Osteoblast (primary cell): ENCODE measurements at regions not wholly inside any gene's neighbourhood (a gene's known extent, or its start where the extent isn't known, plus 50 kb on each side); places are given as distances from the start of the nearest gene placed in this dataset.

Experiments
- DNase-seq: peaks from one replicate; pipeline ENCODE4 v3.0.0; 2011; ENCODE audit warnings: low spot score, mixed read lengths; ENCODE audit not compliant: insufficient read length; ENCODE audit errors: missing footprints
- H2AFZ ChIP-seq: 2 replicates; pipeline ENCODE4 v1.6.0; 2011; ENCODE audit warnings: mild to moderate bottlenecking, low read length
- H3K27ac ChIP-seq: 2 replicates; pipeline ENCODE4 v1.5.1; 2011; ENCODE audit warnings: mild to moderate bottlenecking, low read depth, low read length, moderate library complexity
- H3K27me3 ChIP-seq: 2 replicates; pipeline ENCODE4 v1.6.0; 2012; ENCODE audit warnings: mild to moderate bottlenecking, control low read depth, inconsistent platforms, low read length, moderate library complexity; ENCODE audit not compliant: insufficient read depth
- H3K36me3 ChIP-seq: 2 replicates; pipeline ENCODE4 v1.5.1; 2011; ENCODE audit warnings: mild to moderate bottlenecking, low read length, control low read depth, moderate library complexity; ENCODE audit not compliant: insufficient read depth
- H3K4me1 ChIP-seq: 2 replicates; pipeline ENCODE4 v1.5.1; 2011; ENCODE audit warnings: mild to moderate bottlenecking, low read length, control low read depth, moderate library complexity; ENCODE audit not compliant: insufficient read depth
- H3K4me2 ChIP-seq: 2 replicates; pipeline ENCODE4 v1.6.0; 2011; ENCODE audit warnings: mild to moderate bottlenecking, low read length; ENCODE audit not compliant: insufficient read depth
- H3K4me3 ChIP-seq: fragments of 200-600 bp; sonication (generic); 3 replicates; pipeline ENCODE4 v1.5.1; 2012; ENCODE audit warnings: mild to moderate bottlenecking, low read length, inconsistent platforms; ENCODE audit not compliant: insufficient read depth
- H3K79me2 ChIP-seq: 2 replicates; pipeline ENCODE4 v1.6.0; 2012; ENCODE audit warnings: mild to moderate bottlenecking, low read length, control low read depth, inconsistent platforms; ENCODE audit not compliant: insufficient read depth
- H3K9me3 ChIP-seq: 2 replicates; pipeline ENCODE4 v1.5.1; 2011; ENCODE audit warnings: low read depth, low read length, control low read depth
- H4K20me1 ChIP-seq: 2 replicates; pipeline ENCODE4 v1.6.0; 2012; ENCODE audit warnings: mild to moderate bottlenecking, low read length, control low read depth; ENCODE audit not compliant: insufficient read depth
- TF ChIP-seq, protein P1 (sequence below): IDR thresholded peaks from 2 replicates; pipeline ENCODE4 v1.5.1; 2011; ENCODE audit warnings: mild to moderate bottlenecking, low read depth, low read length, moderate library complexity; ENCODE audit errors: extremely low read depth

DNA sequence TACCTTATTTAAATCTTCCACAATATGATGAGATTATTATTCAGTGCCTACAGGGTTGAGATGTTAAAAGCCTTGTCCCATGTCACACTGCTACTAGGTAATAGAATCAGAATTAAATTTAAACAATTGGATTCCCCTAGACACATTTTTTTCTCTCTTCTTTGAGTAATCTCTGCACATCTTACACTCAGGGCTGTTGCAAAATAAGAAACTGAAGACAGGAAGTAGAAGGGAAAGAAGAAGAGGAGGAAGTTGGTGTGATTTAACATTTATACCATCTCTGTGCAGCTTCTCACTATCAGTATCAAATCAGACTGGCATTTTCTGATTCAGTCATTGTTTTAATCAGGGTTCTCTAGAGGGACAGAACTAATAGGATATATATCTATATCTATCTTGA is 677.6 kb downstream of the IRS1 start:
- Histone ChIP-seq H3K36me3 (no peaks in the 10 kb centered on the region), H4K20me1 (no peaks in the 10 kb centered on the region), H3K4me3 (no peak overlapping the region), H3K27me3 (no peaks in the 10 kb centered on the region), H3K79me2 (no peaks in the 10 kb centered on the region), H3K9me3 (no peaks in the 10 kb centered on the region), H2AFZ (no peak overlapping the region), H3K4me2 (no peak overlapping the region), H3K27ac (no peak overlapping the region), H3K4me1 (peaks cover 40% of the 10 kb centered on the region)
- TF ChIP-seq, protein P1, sequence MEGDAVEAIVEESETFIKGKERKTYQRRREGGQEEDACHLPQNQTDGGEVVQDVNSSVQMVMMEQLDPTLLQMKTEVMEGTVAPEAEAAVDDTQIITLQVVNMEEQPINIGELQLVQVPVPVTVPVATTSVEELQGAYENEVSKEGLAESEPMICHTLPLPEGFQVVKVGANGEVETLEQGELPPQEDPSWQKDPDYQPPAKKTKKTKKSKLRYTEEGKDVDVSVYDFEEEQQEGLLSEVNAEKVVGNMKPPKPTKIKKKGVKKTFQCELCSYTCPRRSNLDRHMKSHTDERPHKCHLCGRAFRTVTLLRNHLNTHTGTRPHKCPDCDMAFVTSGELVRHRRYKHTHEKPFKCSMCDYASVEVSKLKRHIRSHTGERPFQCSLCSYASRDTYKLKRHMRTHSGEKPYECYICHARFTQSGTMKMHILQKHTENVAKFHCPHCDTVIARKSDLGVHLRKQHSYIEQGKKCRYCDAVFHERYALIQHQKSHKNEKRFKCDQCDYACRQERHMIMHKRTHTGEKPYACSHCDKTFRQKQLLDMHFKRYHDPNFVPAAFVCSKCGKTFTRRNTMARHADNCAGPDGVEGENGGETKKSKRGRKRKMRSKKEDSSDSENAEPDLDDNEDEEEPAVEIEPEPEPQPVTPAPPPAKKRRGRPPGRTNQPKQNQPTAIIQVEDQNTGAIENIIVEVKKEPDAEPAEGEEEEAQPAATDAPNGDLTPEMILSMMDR, result no peak
- DNase-seq, result no peak

DNA sequence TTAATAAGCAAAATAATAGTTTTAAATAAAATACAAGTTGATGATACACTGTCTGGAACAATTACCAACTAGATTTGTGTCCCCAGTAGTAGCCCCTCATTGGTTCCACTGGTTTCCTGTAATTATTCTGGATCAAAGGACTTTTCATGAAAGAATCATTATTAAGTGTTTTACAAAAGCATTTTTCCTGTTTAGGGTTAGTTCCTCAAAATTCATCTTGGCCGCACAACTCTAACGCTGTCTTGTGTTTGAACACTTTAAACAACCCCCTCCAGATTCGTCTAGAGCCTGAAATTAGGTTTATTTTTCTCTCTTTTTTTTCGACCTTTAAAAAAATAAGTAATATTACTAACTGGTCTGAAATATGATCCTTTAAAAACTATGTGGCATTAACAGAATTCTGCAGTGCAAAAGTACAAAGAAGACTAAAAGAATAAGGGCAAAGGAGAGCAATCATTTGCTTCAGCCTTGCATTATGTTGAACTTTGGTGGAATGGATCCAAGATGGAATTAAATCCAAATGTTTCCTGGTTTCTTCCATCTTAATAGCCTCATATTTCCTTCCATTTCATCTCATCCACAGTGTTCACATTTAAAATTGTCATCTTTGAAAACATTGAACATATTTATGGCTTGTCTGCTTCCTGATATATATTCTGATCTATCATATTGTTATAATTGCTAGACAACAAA is 678.4 kb downstream of the IRS1 start:
- Histone ChIP-seq H3K4me3 (no peak overlapping the region), H3K4me2 (no peak overlapping the region), H2AFZ (no peak overlapping the region), H3K79me2 (no peaks in the 10 kb centered on the region), H4K20me1 (no peaks in the 10 kb centered on the region), H3K9me3 (no peaks in the 10 kb centered on the region), H3K27ac (no peak overlapping the region), H3K36me3 (no peaks in the 10 kb centered on the region), H3K4me1 (peaks cover 43% of the 10 kb centered on the region), H3K27me3 (no peaks in the 10 kb centered on the region)
- DNase-seq, result no peak
- TF ChIP-seq, protein P1, result no peak

DNA sequence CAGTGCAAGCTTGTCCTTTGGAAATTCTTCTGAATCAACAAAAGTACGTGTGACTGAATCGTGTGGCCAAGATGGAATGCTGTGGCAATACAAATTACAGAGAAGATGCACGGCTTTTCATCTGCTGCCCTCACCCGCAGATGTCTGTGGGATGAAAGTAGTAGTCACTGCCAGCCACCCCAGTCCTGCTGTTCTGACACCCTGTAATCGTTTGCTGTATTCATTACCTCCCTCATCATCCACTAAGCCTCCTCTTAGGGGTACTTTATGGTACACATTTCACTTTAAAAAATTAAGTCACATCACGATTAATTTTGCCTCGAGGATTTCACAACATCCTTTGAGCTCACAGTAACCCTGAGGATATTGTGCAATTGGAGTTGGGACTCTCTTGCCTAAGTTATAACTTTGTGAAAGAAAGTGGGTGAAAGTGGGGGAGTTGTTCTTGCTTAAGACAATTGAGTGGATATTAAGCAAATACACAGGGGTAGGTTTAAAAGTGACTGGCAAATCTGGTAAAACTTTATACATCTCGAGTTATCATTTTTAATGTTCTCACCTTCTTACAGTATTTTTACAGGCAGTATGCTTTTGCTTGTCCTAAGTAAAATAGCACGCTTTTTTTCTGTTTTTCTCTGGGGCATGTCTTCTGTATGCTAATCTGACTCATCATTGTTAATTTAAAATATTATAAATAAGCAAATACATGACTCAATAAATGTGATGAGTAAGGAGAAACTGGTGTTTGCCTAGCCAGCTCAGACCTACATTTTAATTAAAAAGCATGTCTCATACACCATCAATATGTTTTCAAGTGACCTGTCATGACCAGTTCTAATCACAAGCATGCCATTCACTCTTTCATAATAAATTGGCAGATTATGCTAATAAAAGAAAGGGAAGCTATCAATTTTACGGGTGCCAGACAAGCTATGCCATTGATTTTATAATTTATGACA is 680.9 kb downstream of the IRS1 start:
- TF ChIP-seq, protein P1, result no peak
- H4K20me1 ChIP-seq, result no peaks in the 10 kb centered on the region
- peaks cover 52% of the 10 kb centered on the region for H3K4me1 ChIP-seq
- H3K4me3 ChIP-seq, result peak overlapping the region; percentile 57
- H3K27ac ChIP-seq, result peak overlapping the region; percentile 95
- no peaks in the 10 kb centered on the region for H3K79me2 ChIP-seq
- peak overlapping the region; percentile 75 for H3K4me2 ChIP-seq
- no peaks in the 10 kb centered on the region for H3K36me3 ChIP-seq
- no peaks in the 10 kb centered on the region for H3K27me3 ChIP-seq
- no peaks in the 10 kb centered on the region for H3K9me3 ChIP-seq
- DNase-seq, result peak; percentile 38
- peak overlapping the region; percentile 55 for H2AFZ ChIP-seq

DNA sequence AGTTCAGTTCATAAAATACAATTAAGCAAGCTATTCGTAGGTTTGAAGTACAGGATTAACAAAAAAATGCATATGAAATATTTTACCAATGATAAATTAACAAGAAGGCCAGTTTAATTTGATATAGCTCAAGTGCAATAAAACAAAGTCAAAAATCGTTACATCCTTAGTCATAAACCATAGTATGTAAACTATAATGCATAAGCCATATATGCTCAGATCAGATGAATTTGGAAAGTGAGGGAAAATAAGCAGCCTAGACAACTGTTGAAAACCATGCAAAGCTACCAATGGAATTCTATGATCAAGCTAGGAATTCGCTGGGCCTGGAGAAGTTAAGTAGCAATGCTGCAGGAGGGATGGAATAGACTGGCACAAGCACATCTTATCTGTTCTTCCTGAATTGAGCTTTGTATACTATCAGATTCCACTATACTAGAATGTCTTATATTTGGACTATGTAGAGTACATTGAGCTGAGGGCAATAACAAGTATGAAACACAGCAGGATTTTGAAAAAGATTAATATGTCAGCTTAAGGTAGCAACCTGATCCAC is 682.0 kb downstream of the IRS1 start:
- Histone ChIP-seq H3K79me2 (no peaks in the 10 kb centered on the region), H2AFZ (no peak overlapping the region), H4K20me1 (no peaks in the 10 kb centered on the region), H3K36me3 (no peaks in the 10 kb centered on the region), H3K27me3 (no peaks in the 10 kb centered on the region), H3K9me3 (no peaks in the 10 kb centered on the region), H3K4me3 (no peak overlapping the region), H3K4me1 (peaks cover 52% of the 10 kb centered on the region), H3K4me2 (peak overlapping the region; percentile 75), H3K27ac (peak overlapping the region; percentile 95)
- no peak for DNase-seq
- TF ChIP-seq, protein P1, result no peak
